GM19193 (cell line): ENCODE measurements at regions not wholly inside any gene's neighbourhood (a gene's known extent, or its start where the extent isn't known, plus 50 kb on each side); places are given as distances from the start of the nearest gene placed in this dataset.

Source experiments
- POLR2A ChIP-seq: IDR thresholded peaks from 4 replicates; pipeline ENCODE4 v1.6.1; 2011; ENCODE audit not compliant: insufficient read depth, insufficient read length; ENCODE audit errors: extremely low read depth

DNA sequence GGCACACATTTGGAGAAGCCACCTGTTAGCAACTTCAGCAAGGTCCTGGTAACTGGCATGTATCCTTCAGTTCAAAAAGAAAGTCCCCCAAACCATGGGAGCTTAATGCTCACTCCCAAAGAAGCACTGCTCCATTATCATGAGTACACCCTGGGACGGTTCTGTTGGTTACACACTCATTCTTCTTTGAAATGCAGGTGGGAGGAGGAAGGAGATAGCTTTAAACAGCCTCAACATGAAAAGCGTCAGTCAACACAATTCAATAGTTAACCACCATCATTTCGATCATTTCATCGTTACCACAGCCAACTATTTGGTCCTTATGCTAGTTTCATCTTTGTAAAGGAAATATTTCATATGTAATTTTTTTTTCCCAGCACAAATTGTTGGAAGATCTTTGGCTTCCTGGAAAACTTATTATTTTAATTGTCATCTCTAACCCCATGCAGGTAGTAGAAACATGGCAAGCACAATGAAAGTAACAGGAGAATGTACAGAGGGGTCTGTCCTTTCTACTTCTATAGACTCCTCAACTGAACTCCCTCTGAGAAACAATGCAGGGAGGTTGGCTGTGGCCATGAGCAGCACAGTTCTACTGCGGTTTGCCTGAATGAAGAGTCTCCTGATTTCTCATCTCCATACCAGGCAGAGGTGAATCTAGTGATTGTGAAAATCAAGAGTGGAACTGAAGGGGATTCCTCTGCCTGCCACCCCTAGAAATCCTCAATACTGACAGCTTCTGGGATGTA lies 196.4 kb upstream of the FOXN3 start:
- no peak for TF ChIP-seq POLR2A

DNA sequence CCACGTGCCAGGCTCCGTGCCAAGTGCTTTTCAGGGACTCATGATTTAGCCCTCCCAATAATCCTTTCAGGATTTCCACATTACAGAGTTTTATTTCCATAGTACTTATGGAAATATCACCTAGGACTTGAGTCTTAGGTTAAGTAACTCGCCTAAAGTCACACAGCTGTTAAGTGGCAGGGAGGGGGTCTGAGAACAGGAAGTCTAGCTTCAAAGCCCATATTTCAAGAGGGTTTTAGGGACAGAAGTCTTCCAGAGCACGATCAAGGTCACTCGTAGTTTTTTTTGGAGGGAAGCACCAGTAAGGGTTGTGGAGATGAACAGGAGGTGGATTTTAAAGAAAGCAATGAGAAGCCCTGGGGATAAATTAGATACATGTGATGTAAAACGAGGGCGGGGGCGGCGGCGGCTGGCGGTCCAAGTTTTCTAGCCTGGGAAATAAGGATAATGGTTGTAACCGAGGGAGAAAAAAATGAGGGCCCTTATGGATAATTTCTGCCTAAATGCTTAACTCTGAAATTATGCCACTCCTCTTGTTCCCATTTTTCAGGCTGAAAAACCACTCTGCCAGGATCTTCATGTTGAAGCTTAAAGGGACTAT lies 192.6 kb upstream of the FOXN3 start:
- TF ChIP-seq POLR2A = no peak

DNA sequence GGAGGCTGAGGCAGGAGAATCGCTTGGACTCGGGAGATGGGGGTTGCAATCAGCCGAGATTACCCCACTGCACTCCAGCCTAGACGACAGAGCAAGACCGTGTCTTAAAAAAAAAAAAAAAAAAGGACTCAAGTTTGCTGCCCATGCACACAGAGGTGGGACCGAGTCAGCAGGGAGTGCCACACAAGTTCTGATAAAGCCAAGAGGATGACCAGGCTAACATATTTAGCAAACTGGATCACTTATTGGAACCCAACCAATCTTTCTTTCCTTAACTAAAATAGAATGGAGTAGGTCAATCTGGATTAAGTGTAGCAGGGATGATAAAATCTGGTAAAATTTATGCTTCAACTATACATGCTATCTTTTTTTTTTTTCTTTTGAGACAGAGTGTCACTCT lies 190.4 kb upstream of the FOXN3 start:
- no peak for TF ChIP-seq POLR2A

DNA sequence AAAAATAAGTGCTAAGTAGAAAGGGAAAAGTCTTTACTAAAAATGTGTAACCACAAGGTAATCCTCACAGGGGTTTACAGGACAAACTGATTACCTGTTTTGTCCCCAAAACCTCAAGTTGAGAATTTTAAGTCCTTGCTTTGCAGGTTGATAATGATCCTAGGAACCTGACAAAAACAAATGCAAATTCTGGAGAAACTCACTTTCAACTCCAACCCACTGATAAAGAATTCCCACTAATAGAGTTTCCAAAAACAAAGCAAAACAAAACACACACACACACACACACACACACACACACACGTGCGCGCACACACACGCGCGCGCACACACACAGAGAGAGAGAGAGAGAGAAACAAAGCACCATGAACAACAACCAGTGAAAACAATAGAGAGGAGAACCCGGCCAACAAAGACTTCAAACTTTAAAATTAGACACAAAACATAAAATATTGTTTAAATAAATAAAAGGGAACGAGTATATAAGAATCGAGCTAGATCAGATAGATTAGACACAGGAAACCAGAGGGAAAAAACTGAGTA lies 187.0 kb upstream of the FOXN3 start:
- TF ChIP-seq POLR2A = no peak

DNA sequence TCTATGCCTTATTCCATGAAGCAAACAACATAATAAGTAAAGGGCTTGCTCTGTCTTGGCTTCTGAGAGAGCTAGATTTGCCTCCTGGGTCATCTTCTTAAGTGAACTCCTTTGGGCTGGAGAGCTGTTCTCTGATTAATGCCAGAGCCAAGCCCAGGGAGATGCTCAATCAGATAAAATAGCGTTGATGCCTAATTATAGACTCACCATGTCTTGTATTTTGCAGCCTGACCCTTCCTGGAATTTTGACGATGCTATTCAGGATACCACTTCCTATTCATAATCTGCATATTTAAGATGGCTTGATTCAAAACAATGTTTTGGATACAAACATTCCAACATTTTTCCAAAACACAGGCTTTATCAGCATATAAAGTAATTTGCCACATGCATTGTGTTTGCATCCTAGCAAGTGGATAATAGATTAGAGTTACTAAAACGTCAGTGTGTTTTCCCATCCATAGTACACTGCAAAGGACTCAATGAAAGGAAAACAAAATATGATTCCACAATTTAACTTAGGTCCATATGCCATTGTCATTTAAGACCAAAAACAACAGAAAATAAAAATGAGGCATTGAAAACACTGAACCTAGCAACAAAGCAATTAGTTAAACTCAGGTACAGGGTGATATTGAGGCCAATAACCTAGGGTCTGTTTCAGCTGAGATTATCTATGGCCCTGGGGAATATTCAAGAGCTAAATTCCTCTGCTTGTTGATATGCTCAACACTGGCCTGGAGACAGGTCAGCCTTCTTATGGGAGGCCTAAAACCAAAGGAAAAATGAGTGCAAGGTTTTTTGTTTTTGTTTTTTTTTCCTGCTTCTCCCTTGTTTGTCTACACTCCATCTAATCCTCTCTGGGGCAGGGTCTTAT lies 184.2 kb upstream of the FOXN3 start:
- TF ChIP-seq POLR2A = no peak

DNA sequence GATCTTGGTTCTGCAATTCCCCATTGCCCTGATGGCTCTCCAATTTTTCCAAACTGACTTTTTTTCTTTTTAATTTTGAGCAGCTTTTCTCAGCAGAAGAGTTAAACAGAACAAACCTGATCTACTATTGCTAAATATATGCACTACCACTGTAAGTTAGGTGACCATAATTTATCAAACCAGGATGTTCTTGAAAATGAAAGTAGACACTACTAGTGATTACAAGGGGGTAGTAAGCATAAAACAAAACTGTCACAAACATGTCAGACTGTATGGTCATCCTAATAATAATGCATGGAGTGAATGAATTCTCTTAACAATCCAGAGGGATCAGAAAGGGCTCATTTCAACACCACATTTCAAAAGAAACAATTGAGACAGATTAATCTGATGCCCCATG lies 183.0 kb upstream of the FOXN3 start:
- TF ChIP-seq POLR2A = no peak

DNA sequence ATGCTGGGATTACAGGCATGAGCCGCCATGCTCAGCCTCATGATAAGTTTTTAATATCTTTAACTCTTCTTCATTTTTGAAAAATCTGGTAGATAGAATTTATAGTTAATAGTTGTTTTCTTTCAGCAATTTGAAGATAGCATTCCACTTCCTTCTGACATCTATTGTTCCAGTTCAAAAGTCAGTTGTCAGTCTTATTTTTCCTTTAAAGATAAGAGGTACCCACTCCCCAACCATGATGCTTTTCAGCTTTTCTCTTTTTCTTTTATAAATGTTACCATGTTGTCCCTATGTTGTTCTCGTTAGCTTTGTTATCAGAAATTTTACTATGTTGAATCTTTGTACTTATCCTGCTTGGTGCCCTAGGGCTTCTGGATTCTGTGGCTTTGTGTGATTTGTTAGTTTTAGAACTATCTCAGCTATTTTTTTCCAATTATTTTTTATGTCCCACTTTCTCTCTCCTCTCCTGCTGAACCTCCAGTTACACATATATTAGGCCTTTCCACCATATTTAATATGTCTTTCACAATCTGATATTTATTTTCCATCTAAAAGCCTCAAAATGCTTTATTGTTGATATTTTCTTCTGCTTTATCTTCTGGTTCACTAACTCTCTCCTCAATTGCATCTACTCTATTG lies 181.6 kb upstream of the FOXN3 start:
- no peak for TF ChIP-seq POLR2A

DNA sequence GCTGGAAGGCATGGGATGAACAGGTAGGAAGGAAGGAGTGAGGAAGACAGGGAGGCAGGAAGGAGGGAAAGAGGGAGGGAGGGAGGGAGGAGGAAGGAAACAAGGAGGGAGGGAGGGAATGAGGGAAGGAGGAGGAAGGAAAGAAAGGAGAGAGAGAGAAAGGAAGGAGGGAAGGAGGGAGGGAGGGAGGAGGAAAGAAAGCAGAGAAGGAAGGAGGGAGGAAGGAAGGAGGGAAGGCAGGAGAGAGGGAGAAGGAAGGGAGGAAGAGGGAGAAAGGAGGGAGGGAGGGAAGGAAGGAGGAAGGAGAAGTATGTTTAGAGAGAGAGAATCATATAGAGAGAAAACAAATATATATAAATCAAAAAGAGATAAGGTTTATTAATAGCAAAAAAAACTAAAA lies 175.9 kb upstream of the FOXN3 start:
- no peak for TF ChIP-seq POLR2A

DNA sequence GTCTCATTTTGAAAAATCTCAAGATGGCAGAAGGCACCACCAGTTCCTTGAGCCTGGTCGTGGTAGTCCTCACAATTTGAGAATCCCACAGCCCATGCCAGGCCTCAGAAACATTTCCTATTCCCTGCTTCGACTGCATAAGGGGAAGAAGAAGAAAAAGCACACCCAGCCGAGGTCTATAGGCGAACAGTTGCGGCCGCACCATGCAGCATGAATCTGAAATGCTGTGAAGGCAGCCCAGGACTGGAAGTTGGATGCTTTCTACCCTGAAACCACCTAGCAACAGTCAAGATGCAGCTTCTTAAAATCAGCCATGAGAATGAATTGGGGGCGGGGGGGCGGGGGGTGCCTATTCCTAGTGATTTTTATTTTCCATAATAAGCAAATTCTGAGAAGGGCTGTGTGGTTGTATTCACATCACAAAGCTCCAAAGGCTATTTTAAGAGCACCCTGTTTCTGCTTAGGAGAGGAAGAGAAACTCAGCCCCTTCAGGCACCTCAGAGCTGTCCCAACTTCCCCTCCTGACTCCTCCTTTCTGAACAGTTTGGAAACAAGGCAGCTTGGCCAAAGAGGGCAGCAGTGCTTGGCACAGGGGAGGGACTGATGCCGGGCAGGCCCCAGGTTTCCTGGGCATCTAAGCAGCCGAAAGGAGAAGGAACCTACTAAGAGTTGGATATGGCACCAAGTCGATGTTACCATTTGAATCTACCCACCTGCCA lies 172.5 kb upstream of the FOXN3 start:
- TF ChIP-seq POLR2A = no peak

DNA sequence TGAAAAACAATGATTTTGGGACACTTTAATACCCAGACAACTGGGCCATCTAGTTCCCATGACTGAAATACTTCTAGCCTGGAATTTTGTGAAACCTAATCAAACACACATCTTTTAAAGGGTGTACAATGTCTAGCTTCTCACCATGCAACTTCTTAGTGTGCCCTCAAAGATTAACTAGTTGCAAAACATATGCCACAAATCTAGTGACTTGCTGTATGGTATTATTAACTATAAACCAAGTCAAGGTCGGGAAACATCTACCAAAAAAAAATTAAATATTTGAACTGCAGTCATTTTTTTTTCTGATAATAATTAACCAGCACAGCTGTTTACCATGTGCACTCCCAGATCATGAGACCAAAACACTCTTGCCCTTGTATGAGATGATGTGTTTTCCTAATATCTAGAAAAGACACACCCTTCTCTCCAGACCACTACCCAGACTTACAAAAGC lies 171.8 kb upstream of the FOXN3 start:
- TF ChIP-seq POLR2A = no peak

DNA sequence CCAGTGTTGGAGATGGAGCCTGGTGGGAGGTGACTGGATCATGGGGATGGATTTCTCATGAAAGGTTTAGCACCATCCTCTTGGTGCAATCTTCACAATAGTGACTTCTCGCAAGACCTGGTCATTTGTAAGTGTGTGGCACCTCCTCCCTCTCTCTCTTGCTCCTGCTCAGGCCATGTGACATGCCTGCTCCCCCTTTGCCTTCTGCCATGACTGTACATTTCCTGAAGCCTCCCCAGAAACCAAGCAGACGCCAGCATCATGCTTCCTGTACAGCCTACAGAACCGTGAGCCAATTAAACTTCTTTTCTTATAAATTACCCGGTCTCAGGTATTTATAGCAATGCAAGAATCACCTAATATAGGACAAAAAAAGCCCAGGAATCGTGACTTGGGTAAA lies 171.0 kb upstream of the FOXN3 start:
- TF ChIP-seq POLR2A = no peak

DNA sequence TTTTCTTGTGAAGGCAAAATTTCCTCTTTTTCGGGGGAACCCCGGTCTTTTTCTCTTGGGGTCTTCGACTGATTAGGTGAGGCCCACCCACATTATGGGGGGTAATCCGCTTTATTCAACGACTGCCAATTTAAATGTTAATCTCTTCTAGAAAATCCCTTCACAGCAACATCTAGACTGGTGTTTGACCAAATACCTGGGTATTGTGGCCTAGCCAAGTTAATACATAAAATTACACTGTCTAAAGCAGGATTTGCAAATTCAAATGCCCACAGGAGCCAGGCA lies 170.0 kb upstream of the FOXN3 start:
- TF ChIP-seq POLR2A = no peak

DNA sequence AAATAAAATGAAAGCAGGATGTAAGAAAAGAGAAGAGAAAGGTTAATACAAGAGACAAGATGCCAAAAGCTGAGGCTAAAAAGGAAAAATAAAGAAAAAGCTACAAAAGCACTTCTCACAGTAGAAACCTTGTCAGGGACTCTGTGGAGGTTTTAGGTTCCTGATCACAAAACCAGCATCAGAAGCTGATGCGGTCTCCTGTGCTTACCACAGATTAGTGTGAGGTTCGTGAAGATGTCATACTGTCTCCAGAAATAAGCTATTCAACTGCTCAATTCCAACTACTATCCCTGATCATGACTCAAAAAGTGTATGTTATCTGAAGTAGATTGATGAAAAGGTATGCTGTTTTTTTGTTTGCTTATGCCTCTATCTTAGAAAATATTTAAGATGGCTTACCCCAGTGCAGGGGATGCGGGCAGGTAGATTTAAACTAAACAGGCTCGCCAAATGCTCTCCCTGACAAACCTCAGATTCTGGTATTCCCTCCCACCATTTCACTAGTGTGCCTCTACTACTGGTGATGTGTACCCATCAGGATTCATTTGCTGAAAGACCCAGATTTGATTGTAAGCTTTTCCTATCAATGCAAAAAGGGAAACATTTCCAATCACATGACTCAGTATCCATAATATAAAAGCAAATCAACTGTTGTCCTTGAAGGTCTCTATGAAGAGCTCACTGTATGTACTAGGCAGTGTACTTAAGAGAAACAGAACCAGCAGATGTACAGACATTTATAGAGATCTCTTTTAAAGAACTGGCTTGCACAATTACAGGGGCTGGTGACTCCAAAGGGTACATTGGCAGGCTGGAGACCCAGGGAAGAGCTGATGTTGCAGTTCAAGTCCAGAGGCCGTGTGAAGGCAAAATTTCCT lies 169.5 kb upstream of the FOXN3 start:
- no peak for TF ChIP-seq POLR2A
